GM12878 (cell line): ENCODE measurements at regions not wholly inside any gene's neighbourhood (a gene's known extent, or its start where the extent isn't known, plus 50 kb on each side); places are given as distances from the start of the nearest gene placed in this dataset.

Experiments used
- ATAC-seq: fragments of 200-7000 bp; cut with Tn5 transposase; 3 replicates; pipeline ENCODE4 v1.9.1; 2020; ENCODE audit warnings: mild to moderate bottlenecking, moderate library complexity
- BruUV-seq: library from RNA; stranded (reverse); fragments of 400-500 nt; replicated peaks from 2 replicates; lab custom pipeline; 2021; lab: Mats Ljungman, UMichigan
- CTCF ChIA-PET: fragments of 300-600 bp; sonication (Branson Sonifier 250); formaldehyde crosslinking; extraction: SDS; loops from one replicate; lab custom pipeline; 2021; ENCODE audit warnings: inconsistent platforms; lab: Yijun Ruan, JAX
- POLR2A ChIA-PET: fragments of 350-600 bp; formaldehyde crosslinking; extraction: SDS; loops from one replicate; lab custom pipeline; 2021; ENCODE audit warnings: inconsistent platforms; lab: Charles Lee
- RAD21 ChIA-PET: fragments of 300-600 bp; sonication (Branson Sonifier 250); formaldehyde crosslinking; loops from one replicate; lab custom pipeline; 2023; ENCODE audit warnings: antibody characterized with exemption; ENCODE audit not compliant: unreplicated experiment; lab: Charles Lee
- SMC1A ChIA-PET: fragments of 300-600 bp; sonication (Branson Sonifier 250); formaldehyde crosslinking; loops from one replicate; lab custom pipeline; 2023; ENCODE audit not compliant: unreplicated experiment, uncharacterized antibody; lab: Charles Lee
- DNase-seq: peaks from one replicate; pipeline ENCODE4 v3.0.0-alpha.2; 2011; ENCODE audit warnings: low read depth, low spot score
- FAIRE-seq: peaks from 3 replicates; lab custom pipeline; 2011; peaks lifted over from hg19 to GRCh38; lab: Jason Lieb, UNC
- H2AFZ ChIP-seq: 2 replicates; pipeline ENCODE4 v1.6.0; 2011; ENCODE audit warnings: low read depth, low read length, control low read depth; ENCODE audit not compliant: control insufficient read depth
- H3K27ac ChIP-seq: 2 replicates; pipeline ENCODE4 v1.5.1; 2011; ENCODE audit warnings: control low read depth; ENCODE audit not compliant: control insufficient read depth, insufficient read depth
- H3K27me3 ChIP-seq, 2 experiments: replicated peaks in 1 of 2; 2 replicates each; pipeline versions ENCODE4 v1.6.0 to v1.6.1; 2011; ENCODE audit warnings: low read length in 1 of 2; ENCODE audit not compliant: control insufficient read depth in 2 of 2, insufficient read depth in 2 of 2
- H3K36me3 ChIP-seq, 2 experiments: 2 replicates each; pipeline ENCODE4 v1.5.1; 2011; ENCODE audit warnings: low read length in 1 of 2; ENCODE audit not compliant: control insufficient read depth in 2 of 2, insufficient read depth in 2 of 2
- H3K4me1 ChIP-seq: 2 replicates; pipeline ENCODE4 v1.6.1; 2011; ENCODE audit warnings: mild to moderate bottlenecking, low read length, moderate library complexity, mixed read lengths; ENCODE audit not compliant: control insufficient read depth, insufficient read depth
- H3K4me2 ChIP-seq: 2 replicates; pipeline ENCODE4 v1.6.0; 2011; ENCODE audit warnings: control low read depth; ENCODE audit not compliant: control insufficient read depth, insufficient read depth
- H3K4me3 ChIP-seq: fragments of 200-600 bp; sonication (generic); 2 replicates; pipeline ENCODE4 v1.5.1; 2016
- H3K79me2 ChIP-seq: 2 replicates; pipeline ENCODE4 v1.6.0; 2011; ENCODE audit warnings: low read length; ENCODE audit not compliant: control insufficient read depth, insufficient read depth
- H3K9ac ChIP-seq: 2 replicates; pipeline ENCODE4 v1.8.0; 2011; ENCODE audit warnings: low read length, control low read depth, mixed read lengths; ENCODE audit not compliant: control insufficient read depth, insufficient read depth
- H3K9me3 ChIP-seq: replicated peaks from 3 replicates; pipeline ENCODE4 v1.5.1; 2011; ENCODE audit warnings: mild to moderate bottlenecking, low read length; ENCODE audit not compliant: control insufficient read depth, insufficient read depth
- H4K20me1 ChIP-seq: 2 replicates; pipeline ENCODE4 v1.6.0; 2011; ENCODE audit not compliant: control insufficient read depth, insufficient read depth
- BHLHE40 ChIP-seq, 2 experiments: fragments of 450-650 bp in 1 of 2; IDR thresholded peaks; 2 replicates each; pipeline ENCODE4 v1.6.1; 2011 to 2017; ENCODE audit warnings: low read depth in 2 of 2, borderline replicate concordance in 1 of 2, improper control_type of control experiment in 1 of 2, low read length in 1 of 2, mild to moderate bottlenecking in 1 of 2
- CEBPB ChIP-seq, 2 experiments: fragments of 150-350 bp in 1 of 2; IDR thresholded peaks; 2 replicates each; pipeline ENCODE4 v1.6.1; 2012 to 2014; ENCODE audit warnings: low read depth in 2 of 2, low read length in 2 of 2, borderline replicate concordance in 1 of 2, inconsistent platforms in 1 of 2
- CREM ChIP-seq: IDR thresholded peaks from 2 replicates; pipeline ENCODE4 v1.6.1; 2014; ENCODE audit warnings: antibody characterized with exemption, low read depth
- ETV6 ChIP-seq, 2 experiments: fragments of 450-650 bp in 1 of 2; IDR thresholded peaks in 1 of 2; conservative IDR thresholded peaks in 1 of 2; 2 replicates each; pipeline ENCODE4 v1.6.1; 2014; ENCODE audit warnings: antibody characterized with exemption in 1 of 2, borderline replicate concordance in 1 of 2, low read depth in 1 of 2, mild to moderate bottlenecking in 1 of 2, moderate library complexity in 1 of 2
- FOXM1 ChIP-seq: IDR thresholded peaks from 2 replicates; pipeline ENCODE4 v1.6.1; 2012; ENCODE audit warnings: low read depth, mild to moderate bottlenecking, inconsistent platforms, low read length, moderate library complexity
- MAX ChIP-seq: IDR thresholded peaks from 2 replicates; pipeline ENCODE4 v1.6.1; 2012; ENCODE audit warnings: low read depth, low read length, improper control_type of control experiment
- MYB ChIP-seq: fragments of 150-350 bp; IDR thresholded peaks from 2 replicates; pipeline ENCODE4 v1.6.1; 2014; ENCODE audit warnings: mild to moderate bottlenecking, low read depth, low read length, borderline replicate concordance
- NRF1 ChIP-seq: conservative IDR thresholded peaks from 2 replicates; pipeline ENCODE4 v1.6.1; 2011; ENCODE audit warnings: mild to moderate bottlenecking, low read depth, low read length, improper control_type of control experiment
- TBL1XR1 ChIP-seq: IDR thresholded peaks from 2 replicates; pipeline ENCODE4 v1.6.1; 2012; ENCODE audit warnings: low read depth, low read length, improper control_type of control experiment
- ZBTB40 ChIP-seq: fragments of 450-650 bp; IDR thresholded peaks from 2 replicates; pipeline ENCODE4 v1.6.1; 2016; ENCODE audit warnings: mild to moderate bottlenecking, moderate library complexity, borderline replicate concordance
- WGBS: methylation state at CpG from one replicate; pipeline ENCODE4 v1.1.6; 2016; ENCODE audit warnings: low lambda C conversion rate; ENCODE audit not compliant: insufficient replicate concordance, insufficient coverage; ENCODE audit errors: missing lambda C conversion rate; 5-methylcytosine and 5-hydroxymethylcytosine counted together
- in situ Hi-C: fragments of 300-500 bp; cut with MboI; formaldehyde crosslinking; loops from 9 replicates; pipeline ENCODE4 v1.14.3; 2018; ENCODE audit warnings: mixed read lengths
- intact Hi-C: fragments of 100-400 bp; cut with micrococcal nuclease; formaldehyde crosslinking; loops from one replicate; pipeline ENCODE4 v1.14.2; 2022; ENCODE audit not compliant: unreplicated experiment
- TF ChIP-seq, protein P1 (sequence below): IDR thresholded peaks from 2 replicates; pipeline ENCODE4 v1.6.1; 2011; ENCODE audit warnings: low read depth, low read length, improper control_type of control experiment, borderline replicate concordance

- SMC1A ChIA-PET: no interaction called here
- in situ Hi-C loops: no loop called here
- H3K4me2 ChIP-seq: no peak overlapping the region
- no peak overlapping the region for H3K9ac ChIP-seq
- H2AFZ ChIP-seq: no peak overlapping the region
- POLR2A ChIA-PET: no interaction called here
- no peaks in the 10 kb centered on the region for H3K27me3 ChIP-seq
- intact Hi-C loops: no loop called here
- H3K9me3 ChIP-seq: no peaks in the 10 kb centered on the region
- RAD21 ChIA-PET: no interaction called here
- BruUV-seq: no TSS peak
- FAIRE-seq (no peak), DNase-seq (no peak), ATAC-seq (no peak)
- no peaks in the 10 kb centered on the region for H3K4me1 ChIP-seq
- H3K79me2 ChIP-seq: no peaks in the 10 kb centered on the region
- no peak overlapping the region for H3K4me3 ChIP-seq
- TF ChIP-seq BHLHE40 (IDR thresholded peaks at IDR 0.05; ENCODE audit: borderline replicate concordance in 1 of 2, low read depth in 2 of 2, low read length in 1 of 2): no peak
- TF ChIP-seq MAX: no peak
- TF ChIP-seq, protein P1, sequence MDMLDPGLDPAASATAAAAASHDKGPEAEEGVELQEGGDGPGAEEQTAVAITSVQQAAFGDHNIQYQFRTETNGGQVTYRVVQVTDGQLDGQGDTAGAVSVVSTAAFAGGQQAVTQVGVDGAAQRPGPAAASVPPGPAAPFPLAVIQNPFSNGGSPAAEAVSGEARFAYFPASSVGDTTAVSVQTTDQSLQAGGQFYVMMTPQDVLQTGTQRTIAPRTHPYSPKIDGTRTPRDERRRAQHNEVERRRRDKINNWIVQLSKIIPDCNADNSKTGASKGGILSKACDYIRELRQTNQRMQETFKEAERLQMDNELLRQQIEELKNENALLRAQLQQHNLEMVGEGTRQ: no peak
- no peaks in the 10 kb centered on the region for H3K36me3 ChIP-seq
- no peaks in the 10 kb centered on the region for H4K20me1 ChIP-seq
- 20% methylated on average over 5 of the region's 5 CpGs for WGBS
- CTCF ChIA-PET: no interaction called here
- H3K27ac ChIP-seq: no peak overlapping the region
Observed at GRCh38 chr10:65531545-65531944, 1394.3 kb upstream of the LRRTM3 start.

DNA sequence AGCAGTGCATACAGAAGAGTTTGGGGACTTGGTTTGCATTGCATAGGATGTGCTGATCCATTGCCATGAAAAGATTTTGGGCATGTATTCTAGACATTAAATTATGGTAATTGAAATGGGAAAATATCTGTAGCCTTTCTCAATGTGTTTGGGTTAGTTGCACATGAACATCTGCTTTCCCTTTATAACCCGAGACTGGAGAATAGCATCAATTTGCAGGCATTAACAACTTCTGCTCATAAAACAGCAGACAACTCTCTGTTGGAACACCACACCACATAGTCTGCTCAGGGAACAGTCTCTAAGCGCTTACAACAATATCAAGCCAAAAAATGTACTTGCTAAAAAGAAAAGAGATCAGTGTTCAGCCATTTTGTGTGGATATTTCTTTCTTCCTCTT, 1391.1 kb upstream of the LRRTM3 start:
- ChIA-PET POLR2A (no interaction called here), SMC1A (no interaction called here)
- no TSS peak for BruUV-seq
- no peak for TF ChIP-seq MYB
- no peak for TF ChIP-seq ZBTB40
- TF ChIP-seq TBL1XR1: no peak
- no peak for TF ChIP-seq CEBPB (IDR thresholded peaks at IDR 0.05; ENCODE audit: borderline replicate concordance in 1 of 2, low read depth in 2 of 2, low read length in 2 of 2)
- no peak for TF ChIP-seq FOXM1
- no peak for TF ChIP-seq CREM
- TF ChIP-seq, protein P1: no peak
- no peak for TF ChIP-seq NRF1
- no peak for TF ChIP-seq ETV6 (conservative IDR thresholded peaks at IDR 0.05 in 1 of 2, IDR thresholded peaks at IDR 0.05 in 1 of 2; ENCODE audit: borderline replicate concordance in 1 of 2, low read depth in 1 of 2)

More for the DNA sequence above, 1391.1 kb upstream of the LRRTM3 start:
- Histone ChIP-seq H4K20me1 (no peaks in the 10 kb centered on the region), H3K9ac (no peak overlapping the region), H3K36me3 (no peaks in the 10 kb centered on the region), H3K27me3 (no peaks in the 10 kb centered on the region), H3K4me1 (no peaks in the 10 kb centered on the region), H3K9me3 (no peaks in the 10 kb centered on the region), H2AFZ (no peak overlapping the region), H3K27ac (no peak overlapping the region), H3K79me2 (no peaks in the 10 kb centered on the region), H3K4me2 (no peak overlapping the region), H3K4me3 (no peak overlapping the region)
- FAIRE-seq: no peak
- DNase-seq: no peak
- intact Hi-C loops: no loop called here
- ATAC-seq: no peak
- 61% methylated on average over 2 of the region's 2 CpGs for WGBS
- CTCF ChIA-PET: interaction anchor here (0.9 kb wide), 1 partner anchor 9 kb away, joined by 3 read pairs; no protein-coding TSS in a partner anchor
- RAD21 ChIA-PET: no interaction called here
- in situ Hi-C loops: no loop called here
